ENCODE measurements at regions not wholly inside any gene's neighbourhood (a gene's known extent, or its start where the extent isn't known, plus 50 kb on each side); places are given as distances from the start of the nearest gene placed in this dataset.

- intact Hi-C loops (cut with micrococcal nuclease; ENCODE audit: unreplicated experiment) (no loop called here), in situ Hi-C loops (cut with MboI) (no loop called here)
- BruUV-seq (replicated peaks): no TSS peak
- FAIRE-seq (peak; percentile 18), DNase-seq (ENCODE audit: low read depth, low spot score) (no peak), ATAC-seq (no peak)
- no peak for TF ChIP-seq IRF3 (IDR thresholded peaks at IDR 0.05)
- TF ChIP-seq RAD21 (IDR thresholded peaks at IDR 0.05; ENCODE audit: insufficient read depth, low read depth, low read length): no peak
- no peak for TF ChIP-seq MEF2A (IDR thresholded peaks at IDR 0.05; ENCODE audit: insufficient read depth, low read depth, low read length)
- no peak for TF ChIP-seq YY1 (IDR thresholded peaks at IDR 0.05; ENCODE audit: low read depth, low read length)
- no peak for TF ChIP-seq MAX (IDR thresholded peaks at IDR 0.05; ENCODE audit: low read depth, low read length)
- TF ChIP-seq ZNF687 (IDR thresholded peaks at IDR 0.05): no peak
- no peak for TF ChIP-seq SMC3 (IDR thresholded peaks at IDR 0.05; ENCODE audit: borderline replicate concordance, low read length)
- no peak for TF ChIP-seq NKRF (conservative IDR thresholded peaks at IDR 0.05)
- TF ChIP-seq MYB (IDR thresholded peaks at IDR 0.05; ENCODE audit: borderline replicate concordance, low read depth, low read length): no peak
- TF ChIP-seq IKZF2 (IDR thresholded peaks at IDR 0.05): no peak
- TF ChIP-seq MLLT1 (IDR thresholded peaks at IDR 0.05): no peak
- no peak for TF ChIP-seq PAX5 (IDR thresholded peaks at IDR 0.05; ENCODE audit: borderline replicate concordance, low read depth, low read length)
- POLR2A ChIA-PET: no interaction called here
- H3K4me2 ChIP-seq (ENCODE audit: control insufficient read depth, insufficient read depth): no peak overlapping the region
- no peak overlapping the region for H3K9ac ChIP-seq (ENCODE audit: control insufficient read depth, insufficient read depth, low read length)
- H3K9me3 ChIP-seq (replicated peaks; ENCODE audit: control insufficient read depth, insufficient read depth, low read length): no peaks in the 10 kb centered on the region
- H2AFZ ChIP-seq (ENCODE audit: control insufficient read depth, low read depth, low read length): no peak overlapping the region
- RAD21 ChIA-PET (ENCODE audit: unreplicated experiment): no interaction called here
- CTCF ChIA-PET: no interaction called here
- H3K4me3 ChIP-seq: no peak overlapping the region
- H3K4me1 ChIP-seq (ENCODE audit: control insufficient read depth, insufficient read depth, low read length): no peaks in the 10 kb centered on the region
- H3K36me3 ChIP-seq (ENCODE audit: control insufficient read depth in 2 of 2, insufficient read depth in 2 of 2, low read length in 1 of 2): no peaks in the 10 kb centered on the region
- WGBS (ENCODE audit: insufficient coverage, insufficient replicate concordance, low lambda C conversion rate, missing lambda C conversion rate): 5% methylated on average over 3 of the region's 3 CpGs
- no peaks in the 10 kb centered on the region for H4K20me1 ChIP-seq (ENCODE audit: control insufficient read depth, insufficient read depth)
- H3K27ac ChIP-seq (ENCODE audit: control insufficient read depth, insufficient read depth): no peak overlapping the region
- SMC1A ChIA-PET (ENCODE audit: uncharacterized antibody, unreplicated experiment): no interaction called here
- no peaks in the 10 kb centered on the region; a peak in 1 of 4 replicates for H3K27me3 ChIP-seq (replicated peaks in 1 of 2; ENCODE audit: control insufficient read depth in 2 of 2, insufficient read depth in 2 of 2, low read length in 1 of 2)
- H3K79me2 ChIP-seq (ENCODE audit: control insufficient read depth, insufficient read depth, low read length): no peaks in the 10 kb centered on the region
Measured at GRCh38 chr2:59985923-59986322, 567.5 kb downstream of the BCL11A start.

All from GM12878 (cell line).